Osteocyte (in vitro differentiated cells): ENCODE measurements at regions not wholly inside any gene's neighbourhood (a gene's known extent, or its start where the extent isn't known, plus 50 kb on each side); places are given as distances from the start of the nearest gene placed in this dataset.

Experiments used
- DNase-seq: peaks from one replicate; pipeline ENCODE4 v3.0.0; 2021; ENCODE audit warnings: mixed read lengths; ENCODE audit not compliant: unreplicated experiment; ENCODE audit errors: extremely low spot score
- H3K27ac Mint-ChIP-seq: one replicate; pipeline ENCODE4 v1.8.0; 2021; ENCODE audit warnings: mild to moderate bottlenecking, mixed read lengths; ENCODE audit not compliant: unreplicated experiment
- H3K27me3 Mint-ChIP-seq: one replicate; pipeline ENCODE4 v1.8.0; 2021; ENCODE audit warnings: mixed read lengths; ENCODE audit not compliant: unreplicated experiment
- H3K36me3 Mint-ChIP-seq: one replicate; pipeline ENCODE4 v1.8.0; 2021; ENCODE audit warnings: mixed read lengths; ENCODE audit not compliant: unreplicated experiment
- H3K4me1 Mint-ChIP-seq: one replicate; pipeline ENCODE4 v1.8.0; 2021; ENCODE audit warnings: mixed read lengths; ENCODE audit not compliant: unreplicated experiment
- H3K4me3 Mint-ChIP-seq: one replicate; pipeline ENCODE4 v1.8.0; 2021; ENCODE audit warnings: mild to moderate bottlenecking, moderate library complexity, mixed read lengths; ENCODE audit not compliant: unreplicated experiment
- H3K9me3 Mint-ChIP-seq: one replicate; pipeline ENCODE4 v1.8.0; 2021; ENCODE audit warnings: mixed read lengths; ENCODE audit not compliant: unreplicated experiment
- CTCF ChIP-seq: fragments of 200-600 bp; sonication (generic); IDR thresholded peaks from 2 replicates; pipeline ENCODE4 v1.5.0; 2021; ENCODE audit warnings: antibody characterized with exemption, mild to moderate bottlenecking, moderate library complexity

GRCh38 chr13:33624253-33624652, 193.7 kb upstream of the RFC3 start:
- DNase-seq = no peak
- H3K27me3 Mint-ChIP-seq = no peaks in the 10 kb centered on the region
- no peaks in the 10 kb centered on the region for H3K4me1 Mint-ChIP-seq
- H3K9me3 Mint-ChIP-seq = no peaks in the 10 kb centered on the region
- H3K27ac Mint-ChIP-seq = no peak overlapping the region
- H3K36me3 Mint-ChIP-seq = no peaks in the 10 kb centered on the region
- H3K4me3 Mint-ChIP-seq = no peak overlapping the region
- TF ChIP-seq CTCF = no peak

- DNase-seq = no peak
- no peak overlapping the region for H3K27ac Mint-ChIP-seq
- no peak overlapping the region for H3K4me3 Mint-ChIP-seq
- no peaks in the 10 kb centered on the region for H3K36me3 Mint-ChIP-seq
- TF ChIP-seq CTCF = no peak
- no peaks in the 10 kb centered on the region for H3K9me3 Mint-ChIP-seq
- H3K27me3 Mint-ChIP-seq = no peaks in the 10 kb centered on the region
- no peaks in the 10 kb centered on the region for H3K4me1 Mint-ChIP-seq
Measured at GRCh38 chr13:33624740-33625139, 193.2 kb upstream of the RFC3 start.

GRCh38 chr13:33626407-33626806, 191.5 kb upstream of the RFC3 start:
- no peak overlapping the region for H3K27ac Mint-ChIP-seq
- H3K27me3 Mint-ChIP-seq = peaks cover 2% of the 10 kb centered on the region
- H3K4me3 Mint-ChIP-seq = no peak overlapping the region
- TF ChIP-seq CTCF = no peak
- H3K36me3 Mint-ChIP-seq = no peaks in the 10 kb centered on the region
- no peaks in the 10 kb centered on the region for H3K4me1 Mint-ChIP-seq
- DNase-seq = no peak
- H3K9me3 Mint-ChIP-seq = no peaks in the 10 kb centered on the region

- H3K36me3 Mint-ChIP-seq = no peaks in the 10 kb centered on the region
- H3K4me1 Mint-ChIP-seq = peaks cover 6% of the 10 kb centered on the region
- TF ChIP-seq CTCF = no peak
- DNase-seq = no peak
- H3K27ac Mint-ChIP-seq = no peak overlapping the region
- H3K4me3 Mint-ChIP-seq = no peak overlapping the region
- peaks cover 2% of the 10 kb centered on the region for H3K27me3 Mint-ChIP-seq
- no peaks in the 10 kb centered on the region for H3K9me3 Mint-ChIP-seq
Measured at GRCh38 chr13:33628662-33629061, 189.3 kb upstream of the RFC3 start.

- Mint-ChIP-seq H3K27me3 (peaks cover 2% of the 10 kb centered on the region), H3K4me3 (no peak overlapping the region), H3K4me1 (peaks cover 17% of the 10 kb centered on the region), H3K9me3 (no peaks in the 10 kb centered on the region), H3K36me3 (no peaks in the 10 kb centered on the region), H3K27ac (no peak overlapping the region)
- TF ChIP-seq CTCF = no peak
- no peak for DNase-seq
Measured at GRCh38 chr13:33629605-33630360, 188.2 kb upstream of the RFC3 start.
